ENCODE measurements at regions not wholly inside any gene's neighbourhood (a gene's known extent, or its start where the extent isn't known, plus 50 kb on each side); places are given as distances from the start of the nearest gene placed in this dataset.
"Not testable (repeated sequence)": the region's sequence is repeated elsewhere in the genome, so short reads cannot be mapped to it uniquely, and the experiment has no call there.

DNA sequence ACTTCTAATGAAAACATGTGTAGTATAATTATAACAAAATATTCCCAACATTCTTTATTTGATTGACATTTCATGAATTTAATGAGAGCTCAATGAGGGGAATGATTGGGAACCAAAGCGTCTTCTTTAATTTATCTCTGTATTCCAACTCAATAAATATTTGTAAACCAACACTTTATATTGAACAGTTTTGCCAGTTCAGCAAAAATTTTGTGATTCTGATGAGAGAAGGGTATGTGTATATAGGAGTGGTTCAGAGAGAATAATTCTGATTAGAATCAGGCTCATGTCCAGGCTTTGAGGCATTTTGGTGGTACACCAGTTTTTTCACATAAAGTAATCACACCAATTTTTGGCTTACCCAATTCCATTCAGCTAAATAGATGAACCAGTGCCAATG is 564.2 kb downstream of the TMTC2 start:
- no peak overlapping the region for H3K27ac ChIP-seq (ENCODE audit: low read depth, low read length)
- H3K4me2 ChIP-seq (ENCODE audit: low read length): no peak overlapping the region
- no peaks in the 10 kb centered on the region for H3K4me1 ChIP-seq (ENCODE audit: control insufficient read depth, low read depth, low read length)
- no peaks in the 10 kb centered on the region for H3K79me1 ChIP-seq (ENCODE audit: low read length)
- no peak overlapping the region for H3K23ac ChIP-seq (ENCODE audit: low read length)
- no peak overlapping the region for H3K18ac ChIP-seq (ENCODE audit: low read length)
- H4K8ac ChIP-seq (ENCODE audit: low read depth, low read length): no peak overlapping the region
- no CpG with 5 or more reads among the region's 1 CpG for WGBS (ENCODE audit: extremely low coverage, insufficient coverage, low lambda C conversion rate)
- no peak overlapping the region for H2BK15ac ChIP-seq (replicated peaks; ENCODE audit: low read depth)
- H3K9ac ChIP-seq (ENCODE audit: low read length): no peak overlapping the region
- H3K4me3 ChIP-seq (ENCODE audit: low read length): no peak overlapping the region
- no peak overlapping the region for H3K4ac ChIP-seq (ENCODE audit: low read depth, low read length)
- H2AK5ac ChIP-seq (ENCODE audit: low read length): no peak overlapping the region
- H3K56ac ChIP-seq (ENCODE audit: low read length): no peak overlapping the region
- DNase-seq: no peak
- no peaks in the 10 kb centered on the region for H3K27me3 ChIP-seq (ENCODE audit: insufficient read depth, low read length, poor library complexity)
- H3K36me3 ChIP-seq (ENCODE audit: control insufficient read depth, insufficient read depth, low read length): no peaks in the 10 kb centered on the region
- no peak overlapping the region for H2BK5ac ChIP-seq (ENCODE audit: low read length)
- no peak overlapping the region for H2BK120ac ChIP-seq (ENCODE audit: low read depth, low read length)
- no peak overlapping the region for H4K5ac ChIP-seq (ENCODE audit: low read length)
- H3K79me2 ChIP-seq (ENCODE audit: control insufficient read depth, insufficient read depth, low read length): no peaks in the 10 kb centered on the region

DNA sequence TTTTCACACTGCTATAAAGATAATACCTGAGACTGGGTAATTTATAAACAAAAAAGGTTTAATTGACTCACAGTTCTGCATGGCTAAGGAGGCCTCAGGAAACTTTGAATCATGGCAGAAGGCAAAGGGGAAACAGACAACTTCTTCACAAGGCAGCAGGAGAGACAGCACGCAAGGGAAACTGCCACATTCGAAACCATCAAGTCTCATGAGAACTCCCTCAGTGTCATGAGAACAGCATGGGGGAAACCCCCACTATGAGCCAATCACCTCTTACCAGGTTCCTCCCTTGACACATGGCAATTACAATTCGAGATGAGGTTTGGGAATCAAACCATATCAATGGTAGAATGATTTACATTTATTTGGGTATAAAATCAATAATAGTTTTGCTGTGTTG is 558.5 kb downstream of the TMTC2 start:
- no peak overlapping the region for H2BK15ac ChIP-seq (replicated peaks; ENCODE audit: low read depth)
- no peak overlapping the region for H4K5ac ChIP-seq (ENCODE audit: low read length)
- H3K9ac ChIP-seq (ENCODE audit: low read length): no peak overlapping the region
- no peaks in the 10 kb centered on the region for H3K4me1 ChIP-seq (ENCODE audit: control insufficient read depth, low read depth, low read length)
- no peak overlapping the region for H3K27ac ChIP-seq (ENCODE audit: low read depth, low read length)
- H3K4ac ChIP-seq (ENCODE audit: low read depth, low read length): no peak overlapping the region
- H3K36me3 ChIP-seq (ENCODE audit: control insufficient read depth, insufficient read depth, low read length): no peaks in the 10 kb centered on the region
- DNase-seq: no peak
- no peak overlapping the region for H4K8ac ChIP-seq (ENCODE audit: low read depth, low read length)
- H3K27me3 ChIP-seq (ENCODE audit: insufficient read depth, low read length, poor library complexity): no peaks in the 10 kb centered on the region
- no CpG with 5 or more reads among the region's 3 CpGs for WGBS (ENCODE audit: extremely low coverage, insufficient coverage, low lambda C conversion rate)
- H3K4me3 ChIP-seq (ENCODE audit: low read length): no peak overlapping the region
- no peak overlapping the region for H2BK120ac ChIP-seq (ENCODE audit: low read depth, low read length)
- no peak overlapping the region for H2AK5ac ChIP-seq (ENCODE audit: low read length)
- H3K23ac ChIP-seq (ENCODE audit: low read length): no peak overlapping the region
- no peak overlapping the region for H2BK5ac ChIP-seq (ENCODE audit: low read length)
- H3K79me1 ChIP-seq (ENCODE audit: low read length): no peaks in the 10 kb centered on the region
- no peak overlapping the region for H3K4me2 ChIP-seq (ENCODE audit: low read length)
- H3K79me2 ChIP-seq (ENCODE audit: control insufficient read depth, insufficient read depth, low read length): no peaks in the 10 kb centered on the region
- H3K18ac ChIP-seq (ENCODE audit: low read length): no peak overlapping the region
- H3K56ac ChIP-seq (ENCODE audit: low read length): no peak overlapping the region

DNA sequence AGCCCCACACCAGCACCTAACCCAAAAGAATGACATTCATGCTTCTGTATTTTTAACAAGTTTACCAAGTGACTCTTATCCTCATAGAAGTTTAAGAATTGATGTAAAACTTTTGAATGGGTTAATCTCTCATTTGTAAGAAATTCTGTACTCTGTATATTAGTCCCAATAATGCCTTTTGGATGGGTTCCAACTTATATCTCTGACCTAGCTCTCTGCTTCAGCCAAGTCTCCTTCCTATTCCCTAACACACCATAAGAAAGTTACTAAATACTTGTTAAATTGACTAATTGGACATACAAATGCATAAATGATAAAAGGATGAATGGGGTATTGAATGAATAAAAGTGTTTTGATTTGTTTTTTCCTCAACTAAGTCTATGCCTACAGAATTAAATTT is 557.3 kb downstream of the TMTC2 start:
- Histone ChIP-seq H3K4ac (ENCODE audit: low read depth, low read length) (no peak overlapping the region), H2BK120ac (ENCODE audit: low read depth, low read length) (no peak overlapping the region), H3K27ac (ENCODE audit: low read depth, low read length) (no peak overlapping the region), H3K79me1 (ENCODE audit: low read length) (no peaks in the 10 kb centered on the region), H3K4me1 (ENCODE audit: control insufficient read depth, low read depth, low read length) (no peaks in the 10 kb centered on the region), H4K8ac (ENCODE audit: low read depth, low read length) (no peak overlapping the region), H3K23ac (ENCODE audit: low read length) (no peak overlapping the region), H3K18ac (ENCODE audit: low read length) (no peak overlapping the region), H3K4me3 (ENCODE audit: low read length) (no peak overlapping the region), H2BK5ac (ENCODE audit: low read length) (no peak overlapping the region), H3K4me2 (ENCODE audit: low read length) (no peak overlapping the region), H2AK5ac (ENCODE audit: low read length) (no peak overlapping the region), H2BK15ac (replicated peaks; ENCODE audit: low read depth) (no peak overlapping the region), H3K27me3 (ENCODE audit: insufficient read depth, low read length, poor library complexity) (no peaks in the 10 kb centered on the region), H4K5ac (ENCODE audit: low read length) (no peak overlapping the region), H3K9ac (ENCODE audit: low read length) (no peak overlapping the region), H3K79me2 (ENCODE audit: control insufficient read depth, insufficient read depth, low read length) (no peaks in the 10 kb centered on the region), H3K36me3 (ENCODE audit: control insufficient read depth, insufficient read depth, low read length) (no peaks in the 10 kb centered on the region), H3K56ac (ENCODE audit: low read length) (no peak overlapping the region)
- no peak for DNase-seq

DNA sequence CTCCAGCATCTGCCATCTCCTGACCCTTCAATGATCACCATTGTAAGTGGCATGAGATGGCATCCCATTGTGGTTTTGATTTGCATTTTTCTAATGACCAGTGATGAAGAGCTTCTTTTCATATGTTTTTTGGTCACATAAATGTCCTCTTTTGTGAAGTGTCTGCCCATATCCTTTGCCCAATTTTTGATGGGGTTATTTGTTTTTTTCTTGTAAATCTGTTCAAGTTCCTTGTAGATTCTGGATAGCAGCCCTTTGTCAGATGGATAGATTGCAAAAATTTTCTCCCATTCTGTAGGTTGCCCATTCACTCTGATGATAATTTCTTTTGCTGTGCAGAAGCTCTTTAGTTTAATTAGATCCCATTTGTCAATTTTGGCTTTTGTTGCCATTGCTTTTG is 547.3 kb downstream of the TMTC2 start:
- H4K8ac ChIP-seq (ENCODE audit: low read depth, low read length); H3K79me2 ChIP-seq (ENCODE audit: control insufficient read depth, insufficient read depth, low read length); H3K4me3 ChIP-seq (ENCODE audit: low read length); H3K27me3 ChIP-seq (ENCODE audit: insufficient read depth, low read length, poor library complexity); H3K4me1 ChIP-seq (ENCODE audit: control insufficient read depth, low read depth, low read length); H3K36me3 ChIP-seq (ENCODE audit: control insufficient read depth, insufficient read depth, low read length); H3K4me2 ChIP-seq (ENCODE audit: low read length); H2BK120ac ChIP-seq (ENCODE audit: low read depth, low read length); DNase-seq; H3K79me1 ChIP-seq (ENCODE audit: low read length); H2AK5ac ChIP-seq (ENCODE audit: low read length); H4K5ac ChIP-seq (ENCODE audit: low read length); H3K18ac ChIP-seq (ENCODE audit: low read length); H3K27ac ChIP-seq (ENCODE audit: low read depth, low read length); H3K23ac ChIP-seq (ENCODE audit: low read length); H3K56ac ChIP-seq (ENCODE audit: low read length); H3K4ac ChIP-seq (ENCODE audit: low read depth, low read length); H2BK5ac ChIP-seq (ENCODE audit: low read length); H2BK15ac ChIP-seq (replicated peaks; ENCODE audit: low read depth); H3K9ac ChIP-seq (ENCODE audit: low read length): not testable (repeated sequence)

DNA sequence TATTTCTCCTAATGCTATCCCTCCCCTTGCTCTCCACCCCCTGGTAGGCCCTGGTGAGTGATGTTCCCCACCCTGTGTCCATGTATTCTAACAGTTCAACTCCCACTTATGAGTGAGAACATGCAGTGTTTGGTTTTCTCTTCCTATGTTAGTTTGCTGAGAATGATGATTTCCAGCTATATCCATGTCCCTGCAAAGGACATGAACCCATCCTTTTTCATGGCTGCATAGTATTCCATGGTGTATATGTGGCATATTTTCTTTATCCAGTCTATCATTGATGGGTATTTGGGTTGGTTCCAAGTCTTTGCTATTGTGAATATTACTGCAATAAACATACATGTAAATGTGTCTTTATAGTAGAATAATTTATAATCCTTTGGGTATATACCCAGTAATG is 540.3 kb downstream of the TMTC2 start:
- H3K18ac ChIP-seq (ENCODE audit: low read length): not testable (repeated sequence)

DNA sequence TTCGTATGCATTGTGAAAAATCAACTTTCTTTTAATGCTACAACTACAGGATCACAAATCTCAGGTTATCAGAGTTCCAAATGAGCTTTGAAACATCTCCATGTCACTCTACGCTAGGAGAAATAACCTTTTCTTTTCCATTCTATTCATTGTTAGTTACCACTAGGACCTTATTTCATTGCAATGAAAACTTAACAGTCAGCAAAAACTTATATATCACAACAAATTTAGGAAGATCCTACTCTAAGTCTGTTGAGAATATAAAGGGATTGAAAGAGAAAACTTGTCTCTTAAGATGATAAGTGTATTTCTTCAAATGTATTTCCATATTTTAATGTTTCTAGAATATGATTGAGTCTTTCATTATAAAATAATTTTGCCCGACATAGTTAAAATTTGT is 539.1 kb downstream of the TMTC2 start:
- H3K56ac ChIP-seq (ENCODE audit: low read length): no peak overlapping the region
- no peak overlapping the region for H2BK120ac ChIP-seq (ENCODE audit: low read depth, low read length)
- H3K36me3 ChIP-seq (ENCODE audit: control insufficient read depth, insufficient read depth, low read length): no peaks in the 10 kb centered on the region
- H3K23ac ChIP-seq (ENCODE audit: low read length): no peak overlapping the region
- no peaks in the 10 kb centered on the region for H3K27me3 ChIP-seq (ENCODE audit: insufficient read depth, low read length, poor library complexity)
- no peaks in the 10 kb centered on the region for H3K79me2 ChIP-seq (ENCODE audit: control insufficient read depth, insufficient read depth, low read length)
- H3K9ac ChIP-seq (ENCODE audit: low read length): no peak overlapping the region
- no peak overlapping the region for H3K4me3 ChIP-seq (ENCODE audit: low read length)
- H3K79me1 ChIP-seq (ENCODE audit: low read length): no peaks in the 10 kb centered on the region
- no peak overlapping the region for H2BK15ac ChIP-seq (replicated peaks; ENCODE audit: low read depth)
- no peak overlapping the region for H3K4me2 ChIP-seq (ENCODE audit: low read length)
- no peak overlapping the region for H4K5ac ChIP-seq (ENCODE audit: low read length)
- no CpG with 5 or more reads among the region's 3 CpGs for WGBS (ENCODE audit: extremely low coverage, insufficient coverage, low lambda C conversion rate)
- H3K4ac ChIP-seq (ENCODE audit: low read depth, low read length): no peak overlapping the region
- no peak overlapping the region for H2AK5ac ChIP-seq (ENCODE audit: low read length)
- no peak overlapping the region for H2BK5ac ChIP-seq (ENCODE audit: low read length)
- no peak overlapping the region for H3K27ac ChIP-seq (ENCODE audit: low read depth, low read length)
- DNase-seq: no peak
- H4K8ac ChIP-seq (ENCODE audit: low read depth, low read length): no peak overlapping the region
- H3K18ac ChIP-seq (ENCODE audit: low read length): no peak overlapping the region
- H3K4me1 ChIP-seq (ENCODE audit: control insufficient read depth, low read depth, low read length): no peaks in the 10 kb centered on the region

More for the DNA sequence above, 540.3 kb downstream of the TMTC2 start:
- H3K4me3 ChIP-seq (ENCODE audit: low read length); H3K4me2 ChIP-seq (ENCODE audit: low read length); H2BK15ac ChIP-seq (replicated peaks; ENCODE audit: low read depth); H3K79me2 ChIP-seq (ENCODE audit: control insufficient read depth, insufficient read depth, low read length); H2BK120ac ChIP-seq (ENCODE audit: low read depth, low read length); H3K23ac ChIP-seq (ENCODE audit: low read length); H3K36me3 ChIP-seq (ENCODE audit: control insufficient read depth, insufficient read depth, low read length); DNase-seq; H3K79me1 ChIP-seq (ENCODE audit: low read length); H2BK5ac ChIP-seq (ENCODE audit: low read length); H3K9ac ChIP-seq (ENCODE audit: low read length); H3K56ac ChIP-seq (ENCODE audit: low read length); H4K5ac ChIP-seq (ENCODE audit: low read length); H3K27me3 ChIP-seq (ENCODE audit: insufficient read depth, low read length, poor library complexity); H2AK5ac ChIP-seq (ENCODE audit: low read length); H4K8ac ChIP-seq (ENCODE audit: low read depth, low read length); H3K4ac ChIP-seq (ENCODE audit: low read depth, low read length); H3K4me1 ChIP-seq (ENCODE audit: control insufficient read depth, low read depth, low read length); H3K27ac ChIP-seq (ENCODE audit: low read depth, low read length): not testable (repeated sequence)
